ENCODE measurements at regions not wholly inside any gene's neighbourhood (a gene's known extent, or its start where the extent isn't known, plus 50 kb on each side); places are given as distances from the start of the nearest gene placed in this dataset.

GRCh38 chr1:95451904-95452303 is 217.9 kb downstream of the RWDD3 start:
- DNase-seq (ENCODE audit: low read depth in 1 of 2, low spot score in 2 of 2) = no peak
- H3K23me2 ChIP-seq (ENCODE audit: low read depth, low read length) = no peaks in the 10 kb centered on the region
- CTCF ChIA-PET (ENCODE audit: partially characterized antibody) = interaction anchor here (1.0 to 1.8 kb wide), 4 partner anchors 79 to 250 kb away, joined by 3 to 6 read pairs (median 4); no protein-coding TSS in a partner anchor
- no peak overlapping the region for H2BK5ac ChIP-seq (ENCODE audit: low read depth, low read length)
- H3K18ac ChIP-seq (ENCODE audit: extremely low read depth, low read length) = no peak overlapping the region
- H3K9me3 ChIP-seq (ENCODE audit: insufficient read depth in 2 of 2, low read depth in 1 of 2, low read length in 1 of 2) = no peaks in the 10 kb centered on the region
- no peak overlapping the region for H3K23ac ChIP-seq (ENCODE audit: insufficient read length)
- no peak overlapping the region for H3K4me3 ChIP-seq (ENCODE audit: extremely low read depth in 1 of 4, insufficient read depth in 2 of 4, low read depth in 3 of 4, low read length in 4 of 4)
- no peak for TF ChIP-seq POU5F1 (IDR thresholded peaks at IDR 0.05; ENCODE audit: low read depth, low read length)
- no peak for TF ChIP-seq HDAC6 (IDR thresholded peaks at IDR 0.05; ENCODE audit: low read depth, low read length)
- TF ChIP-seq TEAD4 (IDR thresholded peaks at IDR 0.05; ENCODE audit: low read depth, low read length) = no peak
- no peak for TF ChIP-seq CTBP2 (IDR thresholded peaks at IDR 0.05; ENCODE audit: borderline replicate concordance, insufficient read depth, insufficient read length, low read length)
- no peak for TF ChIP-seq NRF1 (IDR thresholded peaks at IDR 0.05; ENCODE audit: low read depth, low read length)
- no peak for TF ChIP-seq E2F6 (IDR thresholded peaks at IDR 0.05)
- TF ChIP-seq CBX8 (IDR thresholded peaks at IDR 0.05; ENCODE audit: borderline replicate concordance, low read depth, low read length) = no peak
- TF ChIP-seq SP1 (IDR thresholded peaks at IDR 0.05; ENCODE audit: low read depth, low read length) = no peak
- TF ChIP-seq MAFK (IDR thresholded peaks at IDR 0.05; ENCODE audit: low read depth, low read length) = no peak
- TF ChIP-seq CEBPB (IDR thresholded peaks at IDR 0.05; ENCODE audit: low read depth, low read length) = no peak
- TF ChIP-seq RBBP5 (IDR thresholded peaks at IDR 0.05; ENCODE audit: borderline replicate concordance, low read depth, low read length) = no peak
- no peak for TF ChIP-seq KDM4A (IDR thresholded peaks at IDR 0.05; ENCODE audit: low read depth, low read length, severe bottlenecking)
- H4K20me1 ChIP-seq (replicated peaks in 1 of 2; ENCODE audit: control insufficient read depth in 1 of 2, insufficient read depth in 2 of 2, low read length in 2 of 2) = no peaks in the 10 kb centered on the region
- no peak overlapping the region for H3K4ac ChIP-seq (replicated peaks; ENCODE audit: insufficient read length, low read depth, low read length)
- H3K4me1 ChIP-seq (replicated peaks in 1 of 4; ENCODE audit: control insufficient read depth in 3 of 4, insufficient read depth in 4 of 4, low read length in 3 of 4) = no peaks in the 10 kb centered on the region
- H3K4me2 ChIP-seq (ENCODE audit: insufficient read depth in 1 of 2, low read depth in 2 of 2, low read length in 2 of 2) = no peak overlapping the region
- WGBS, 2 experiments (ENCODE audit: extremely low coverage in 1 of 2, insufficient coverage in 1 of 2, insufficient read length in 1 of 2, insufficient replicate concordance in 2 of 2, low coverage in 1 of 2, low lambda C conversion rate in 2 of 2, missing lambda C conversion rate in 1 of 2) = 85% methylated on average over 3 of the region's 3 CpGs; no CpG with 5 or more reads in 1 of the 2 experiments
- no peaks in the 10 kb centered on the region for H3K79me2 ChIP-seq (ENCODE audit: control insufficient read depth in 1 of 2, insufficient read depth in 2 of 2, low read length in 2 of 2)
- FAIRE-seq = no peak
- H4K8ac ChIP-seq (ENCODE audit: extremely low read depth, insufficient read depth, low read length) = no peak overlapping the region
- H3K56ac ChIP-seq (replicated peaks; ENCODE audit: insufficient read length, low read depth, low read length) = no peak overlapping the region
- no peak overlapping the region for H2BK15ac ChIP-seq (ENCODE audit: low read length)
- no peaks in the 10 kb centered on the region; a peak in 1 of 8 replicates for H3K36me3 ChIP-seq (ENCODE audit: control insufficient read depth in 2 of 4, insufficient read depth in 4 of 4, low read length in 3 of 4)
- POLR2A ChIA-PET (ENCODE audit: partially characterized antibody) = interaction anchor here (0.7 kb wide), 1 partner anchor 1002 kb away, joined by 3 read pairs; no protein-coding TSS in a partner anchor
- H3K79me1 ChIP-seq (ENCODE audit: low read depth, low read length) = no peaks in the 10 kb centered on the region
- H3K9ac ChIP-seq (replicated peaks in 1 of 4; ENCODE audit: extremely low read depth in 1 of 4, low read depth in 3 of 4, low read length in 3 of 4) = no peak overlapping the region
- H3K14ac ChIP-seq (ENCODE audit: insufficient read length) = no peak overlapping the region
- H4K5ac ChIP-seq (ENCODE audit: insufficient read length, low read depth, low read length) = no peak overlapping the region
- no peak overlapping the region for H4K91ac ChIP-seq (replicated peaks; ENCODE audit: insufficient read length, low read length)
- H2BK12ac ChIP-seq (ENCODE audit: low read depth, low read length) = no peak overlapping the region
- no peaks in the 10 kb centered on the region for H3K27me3 ChIP-seq (replicated peaks in 1 of 4; ENCODE audit: control insufficient read depth in 3 of 4, extremely low read depth in 1 of 4, insufficient read depth in 3 of 4, low read length in 3 of 4)
- no peak overlapping the region for H2AK5ac ChIP-seq (ENCODE audit: low read depth, low read length)
- no peak overlapping the region for H3K27ac ChIP-seq (ENCODE audit: low read depth, low read length)
- no peak overlapping the region for H2BK120ac ChIP-seq (replicated peaks; ENCODE audit: low read depth, low read length)
- no peak overlapping the region for H2AFZ ChIP-seq (ENCODE audit: low read length)
- no peak overlapping the region; the same call in 1 of the 2 replicates for H2BK20ac ChIP-seq (ENCODE audit: low read length)

Data from H1 (cell line).